ENCODE measurements at regions not wholly inside any gene's neighbourhood (a gene's known extent, or its start where the extent isn't known, plus 50 kb on each side); places are given as distances from the start of the nearest gene placed in this dataset.

GRCh38 chr2:28696261-28696660 is 55.4 kb upstream of the PPP1CB start:
- TF ChIP-seq, protein P1, sequence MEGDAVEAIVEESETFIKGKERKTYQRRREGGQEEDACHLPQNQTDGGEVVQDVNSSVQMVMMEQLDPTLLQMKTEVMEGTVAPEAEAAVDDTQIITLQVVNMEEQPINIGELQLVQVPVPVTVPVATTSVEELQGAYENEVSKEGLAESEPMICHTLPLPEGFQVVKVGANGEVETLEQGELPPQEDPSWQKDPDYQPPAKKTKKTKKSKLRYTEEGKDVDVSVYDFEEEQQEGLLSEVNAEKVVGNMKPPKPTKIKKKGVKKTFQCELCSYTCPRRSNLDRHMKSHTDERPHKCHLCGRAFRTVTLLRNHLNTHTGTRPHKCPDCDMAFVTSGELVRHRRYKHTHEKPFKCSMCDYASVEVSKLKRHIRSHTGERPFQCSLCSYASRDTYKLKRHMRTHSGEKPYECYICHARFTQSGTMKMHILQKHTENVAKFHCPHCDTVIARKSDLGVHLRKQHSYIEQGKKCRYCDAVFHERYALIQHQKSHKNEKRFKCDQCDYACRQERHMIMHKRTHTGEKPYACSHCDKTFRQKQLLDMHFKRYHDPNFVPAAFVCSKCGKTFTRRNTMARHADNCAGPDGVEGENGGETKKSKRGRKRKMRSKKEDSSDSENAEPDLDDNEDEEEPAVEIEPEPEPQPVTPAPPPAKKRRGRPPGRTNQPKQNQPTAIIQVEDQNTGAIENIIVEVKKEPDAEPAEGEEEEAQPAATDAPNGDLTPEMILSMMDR (IDR thresholded peaks at IDR 0.05; ENCODE audit: extremely low read depth in 1 of 2, insufficient read depth in 1 of 2, low read depth in 1 of 2, low read length in 2 of 2), result no peak
- no peak for TF ChIP-seq EZH2 (IDR thresholded peaks at IDR 0.05; ENCODE audit: borderline replicate concordance, low read depth, low read length, severe bottlenecking)
